H1 (cell line): ENCODE measurements at regions not wholly inside any gene's neighbourhood (a gene's known extent, or its start where the extent isn't known, plus 50 kb on each side); places are given as distances from the start of the nearest gene placed in this dataset.

Source experiments
- CTCF ChIA-PET: fragments of 300-600 bp; sonication (Branson Sonifier 250); formaldehyde crosslinking; loops from one replicate; lab custom pipeline; 2021; ENCODE audit not compliant: partially characterized antibody; lab: Charles Lee
- POLR2A ChIA-PET: fragments of 300-600 bp; sonication (Branson Sonifier 250); formaldehyde crosslinking; loops from one replicate; lab custom pipeline; 2021; ENCODE audit warnings: inconsistent platforms; ENCODE audit not compliant: partially characterized antibody; lab: Charles Lee
- DNase-seq, 2 experiments: peaks; one replicate each; pipeline versions ENCODE4 v3.0.0 to v3.0.0-alpha.2; 2010 to 2022; ENCODE audit warnings: low spot score in 2 of 2, low read depth in 1 of 2, mixed read lengths in 1 of 2
- FAIRE-seq: peaks from 2 replicates; lab custom pipeline; 2011; peaks lifted over from hg19 to GRCh38; lab: Jason Lieb, UNC
- H2AFZ ChIP-seq: 2 replicates; pipeline ENCODE4 v1.8.1; 2012; ENCODE audit warnings: low read length, inconsistent platforms
- H2AK5ac ChIP-seq: 2 replicates; pipeline ENCODE4 v1.6.1; 2013; ENCODE audit warnings: low read depth, low read length
- H2BK120ac ChIP-seq: replicated peaks from 2 replicates; pipeline ENCODE3; 2013; ENCODE audit warnings: low read depth, low read length, inconsistent platforms
- H2BK12ac ChIP-seq: 2 replicates; pipeline ENCODE4 v1.6.1; 2013; ENCODE audit warnings: low read depth, low read length
- H2BK15ac ChIP-seq: 2 replicates; pipeline ENCODE4 v1.6.1; 2013; ENCODE audit warnings: low read length
- H2BK20ac ChIP-seq: 2 replicates; pipeline ENCODE4 v1.6.1; 2013; ENCODE audit warnings: low read length
- H2BK5ac ChIP-seq: 2 replicates; pipeline ENCODE4 v1.6.1; 2013; ENCODE audit warnings: low read depth, low read length
- H3K14ac ChIP-seq: 2 replicates; pipeline ENCODE4 v1.6.1; 2013; ENCODE audit warnings: inconsistent platforms; ENCODE audit not compliant: insufficient read length
- H3K18ac ChIP-seq: 2 replicates; pipeline ENCODE4 v1.6.1; 2013; ENCODE audit warnings: low read length; ENCODE audit errors: extremely low read depth
- H3K23ac ChIP-seq: 2 replicates; pipeline ENCODE4 v1.6.1; 2013; ENCODE audit warnings: inconsistent platforms; ENCODE audit not compliant: insufficient read length
- H3K23me2 ChIP-seq: 2 replicates; pipeline ENCODE4 v1.6.1; 2013; ENCODE audit warnings: low read depth, low read length
- H3K27ac ChIP-seq: 2 replicates; pipeline ENCODE4 v1.6.1; 2011; ENCODE audit warnings: low read depth, low read length, inconsistent platforms
- H3K27me3 ChIP-seq, 4 experiments: replicated peaks in 1 of 4; 1 replicate in 1 of 4; 2 replicates in 3 of 4; pipeline versions ENCODE4 v1.6.1 to v1.8.1; 2011 to 2013; ENCODE audit warnings: low read length in 3 of 4, mild to moderate bottlenecking in 3 of 4, inconsistent platforms in 2 of 4, mixed read lengths in 2 of 4, moderate library complexity in 1 of 4; ENCODE audit not compliant: control insufficient read depth in 3 of 4, insufficient read depth in 3 of 4; ENCODE audit errors: extremely low read depth in 1 of 4
- H3K36me3 ChIP-seq, 4 experiments: 2 replicates each; pipeline versions ENCODE4 v1.6.1 to v1.8.1; 2011 to 2013; ENCODE audit warnings: mild to moderate bottlenecking in 4 of 4, low read length in 3 of 4, moderate library complexity in 2 of 4, control low read depth in 1 of 4, inconsistent platforms in 1 of 4; ENCODE audit not compliant: insufficient read depth in 4 of 4, control insufficient read depth in 2 of 4
- H3K4ac ChIP-seq: replicated peaks from 2 replicates; pipeline ENCODE3; 2013; ENCODE audit warnings: low read length, low read depth, mixed read lengths, inconsistent platforms; ENCODE audit not compliant: insufficient read length
- H3K4me1 ChIP-seq, 4 experiments: replicated peaks in 1 of 4; 1 replicate in 1 of 4; 2 replicates in 3 of 4; pipeline versions ENCODE4 v1.6.1 to v1.8.1; 2011 to 2013; ENCODE audit warnings: low read length in 3 of 4, inconsistent platforms in 2 of 4, mixed read lengths in 1 of 4; ENCODE audit not compliant: insufficient read depth in 4 of 4, control insufficient read depth in 3 of 4
- H3K4me2 ChIP-seq, 2 experiments: 2 replicates each; pipeline versions ENCODE4 v1.6.1 to v1.8.1; 2011 to 2013; ENCODE audit warnings: low read depth in 2 of 2, low read length in 2 of 2, control low read depth in 1 of 2, inconsistent platforms in 1 of 2, mild to moderate bottlenecking in 1 of 2; ENCODE audit not compliant: insufficient read depth in 1 of 2
- H3K4me3 ChIP-seq, 4 experiments: fragments of 200-600, 300-600 bp in 1 of 4; sonication (generic), shearing (Covaris generic), sonication (Bioruptor Twin) in 1 of 4; 2 replicates each; pipeline versions ENCODE4 v1.5.1 to v1.8.1; 2011 to 2016; ENCODE audit warnings: low read length in 4 of 4, low read depth in 3 of 4, control low read depth in 2 of 4, inconsistent platforms in 2 of 4, mild to moderate bottlenecking in 2 of 4, mixed read lengths in 1 of 4, moderate library complexity in 1 of 4; ENCODE audit not compliant: insufficient read depth in 2 of 4; ENCODE audit errors: extremely low read depth in 1 of 4
- H3K56ac ChIP-seq: replicated peaks from 2 replicates; pipeline ENCODE3; 2013; ENCODE audit warnings: low read depth, mild to moderate bottlenecking, mixed read lengths, low read length, inconsistent platforms; ENCODE audit not compliant: insufficient read length
- H3K79me1 ChIP-seq: 2 replicates; pipeline ENCODE4 v1.6.1; 2013; ENCODE audit warnings: low read depth, low read length, control low read depth
- H3K79me2 ChIP-seq, 2 experiments: 2 replicates each; pipeline versions ENCODE4 v1.6.1 to v1.8.1; 2012 to 2013; ENCODE audit warnings: low read length in 2 of 2, mild to moderate bottlenecking in 2 of 2, inconsistent platforms in 1 of 2; ENCODE audit not compliant: insufficient read depth in 2 of 2, control insufficient read depth in 1 of 2
- H3K9ac ChIP-seq, 4 experiments: replicated peaks in 1 of 4; 1 replicate in 1 of 4; 2 replicates in 3 of 4; pipeline versions ENCODE4 v1.6.1 to v1.8.1; 2011 to 2013; ENCODE audit warnings: low read depth in 3 of 4, low read length in 3 of 4, control low read depth in 2 of 4, mild to moderate bottlenecking in 2 of 4, moderate library complexity in 2 of 4, inconsistent platforms in 1 of 4; ENCODE audit errors: extremely low read depth in 1 of 4
- H3K9me3 ChIP-seq, 2 experiments: 2 replicates each; pipeline versions ENCODE4 v1.6.1 to v1.8.1; 2012 to 2013; ENCODE audit warnings: mild to moderate bottlenecking in 2 of 2, moderate library complexity in 2 of 2, control low read depth in 1 of 2, inconsistent platforms in 1 of 2, low read depth in 1 of 2, low read length in 1 of 2, mixed read lengths in 1 of 2; ENCODE audit not compliant: insufficient read depth in 2 of 2
- H4K20me1 ChIP-seq, 2 experiments: replicated peaks in 1 of 2; 2 replicates each; pipeline versions ENCODE3 to v1.8.1; 2011 to 2013; ENCODE audit warnings: inconsistent platforms in 2 of 2, low read length in 2 of 2, mild to moderate bottlenecking in 1 of 2; ENCODE audit not compliant: insufficient read depth in 2 of 2, control insufficient read depth in 1 of 2
- H4K5ac ChIP-seq: 2 replicates; pipeline ENCODE4 v1.6.1; 2013; ENCODE audit warnings: low read length, low read depth, mixed read lengths, inconsistent platforms; ENCODE audit not compliant: insufficient read length
- H4K8ac ChIP-seq: 2 replicates; pipeline ENCODE4 v1.8.0; 2013; ENCODE audit warnings: mild to moderate bottlenecking, moderate library complexity, low read length, inconsistent platforms; ENCODE audit not compliant: insufficient read depth; ENCODE audit errors: extremely low read depth
- H4K91ac ChIP-seq: replicated peaks from 2 replicates; pipeline ENCODE3; 2013; ENCODE audit warnings: low read length, mixed read lengths, inconsistent platforms; ENCODE audit not compliant: insufficient read length
- CHD2 ChIP-seq: IDR thresholded peaks from 2 replicates; pipeline ENCODE4 v1.6.1; 2012; ENCODE audit warnings: low read length, improper control_type of control experiment
- CTCF ChIP-seq, 3 experiments: IDR thresholded peaks; 1 replicate in 2 of 3; 2 replicates in 1 of 3; pipeline versions ENCODE4 v1.5.1 to v1.6.1; 2011; ENCODE audit warnings: low read length in 3 of 3, mild to moderate bottlenecking in 3 of 3, inconsistent platforms in 2 of 3, low read depth in 1 of 3, moderate library complexity in 1 of 3; ENCODE audit not compliant: insufficient read depth in 1 of 3; ENCODE audit errors: control extremely low read depth in 1 of 3
- KDM5A ChIP-seq: fragments of 200-600 bp; IDR thresholded peaks from 2 replicates; pipeline ENCODE4 v1.7.1; 2012; ENCODE audit warnings: mild to moderate bottlenecking, low read length, inconsistent platforms, mixed read lengths

- Histone ChIP-seq H4K5ac (no peak overlapping the region), H3K27me3 (no peaks in the 10 kb centered on the region), H3K36me3 (no peaks in the 10 kb centered on the region), H3K4me3 (no peak overlapping the region), H2BK20ac (no peak overlapping the region), H4K8ac (no peak overlapping the region), H2BK5ac (no peak overlapping the region), H3K9ac (no peak overlapping the region), H3K23me2 (no peaks in the 10 kb centered on the region), H3K9me3 (peaks cover 0 to 4% of the 10 kb centered on the region in 2 experiments; a peak in 1 of 4 replicates), H3K23ac (no peak overlapping the region), H3K56ac (no peak overlapping the region), H2AK5ac (no peak overlapping the region), H3K27ac (no peak overlapping the region), H3K4ac (no peak overlapping the region), H3K4me2 (no peak overlapping the region), H4K91ac (no peak overlapping the region), H2BK12ac (no peak overlapping the region), H3K14ac (no peak overlapping the region), H3K18ac (no peak overlapping the region), H3K4me1 (peaks cover 0 to 2% (median 0%) of the 10 kb centered on the region in 4 experiments; a peak in 1 of 7 replicates), H3K79me1 (no peaks in the 10 kb centered on the region), H2BK120ac (no peak overlapping the region), H2AFZ (no peak overlapping the region), H3K79me2 (no peaks in the 10 kb centered on the region), H4K20me1 (no peaks in the 10 kb centered on the region), H2BK15ac (no peak overlapping the region)
- FAIRE-seq: no peak
- TF ChIP-seq CTCF (IDR thresholded peaks at IDR 0.05; ENCODE audit: control extremely low read depth in 1 of 3, insufficient read depth in 1 of 3, low read depth in 1 of 3, low read length in 3 of 3) (no peak), CHD2 (no peak), KDM5A (no peak)
- POLR2A ChIA-PET: no interaction called here
- CTCF ChIA-PET: interaction anchor here (0.6 kb wide), 1 partner anchor 332 kb away, joined by 3 read pairs; no protein-coding TSS in a partner anchor
- DNase-seq: no peak
These were observed 62.0 kb upstream of the HGF start for GRCh38 chr7:81831883-81832282.
